ENCODE measurements at regions not wholly inside any gene's neighbourhood (a gene's known extent, or its start where the extent isn't known, plus 50 kb on each side); places are given as distances from the start of the nearest gene placed in this dataset.
"Not testable (repeated sequence)": the region's sequence is repeated elsewhere in the genome, so short reads cannot be mapped to it uniquely, and the experiment has no call there.

DNA sequence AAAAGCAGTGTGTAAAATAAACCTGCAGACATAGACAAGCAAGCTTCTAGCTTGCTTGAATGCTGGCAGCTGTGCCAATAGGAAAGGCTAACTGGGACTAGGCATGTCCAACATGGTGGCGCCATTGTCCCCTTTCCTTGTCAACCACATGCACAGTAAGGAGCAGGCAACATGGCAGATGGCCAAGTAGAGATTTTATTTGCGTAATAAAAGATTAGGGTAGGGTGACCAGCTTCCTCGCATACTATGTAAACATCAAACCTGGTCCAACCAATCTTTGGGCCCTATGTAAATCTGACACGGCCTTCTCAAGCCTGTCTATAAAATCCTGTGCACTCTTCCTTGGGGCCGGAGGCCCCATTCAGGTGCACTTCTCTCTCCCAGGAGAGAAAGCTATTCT, 575.4 kb upstream of the GOLIM4 start:
- no peaks in the 10 kb centered on the region for H3K4me1 ChIP-seq (ENCODE audit: control insufficient read depth, extremely low read depth, insufficient read depth, low read length)
- H3K79me2 ChIP-seq (ENCODE audit: control insufficient read depth, insufficient read depth, low read length), result no peaks in the 10 kb centered on the region
- no peaks in the 10 kb centered on the region for H4K20me1 ChIP-seq (ENCODE audit: control insufficient read depth, extremely low read depth, insufficient read depth, low read length)
- no peaks in the 10 kb centered on the region for H3K9me3 ChIP-seq (ENCODE audit: control insufficient read depth, low read depth, low read length)
- no peaks in the 10 kb centered on the region for H3K27me3 ChIP-seq (ENCODE audit: control insufficient read depth, extremely low read depth, insufficient read depth, low read length)
- TF ChIP-seq, protein P1, sequence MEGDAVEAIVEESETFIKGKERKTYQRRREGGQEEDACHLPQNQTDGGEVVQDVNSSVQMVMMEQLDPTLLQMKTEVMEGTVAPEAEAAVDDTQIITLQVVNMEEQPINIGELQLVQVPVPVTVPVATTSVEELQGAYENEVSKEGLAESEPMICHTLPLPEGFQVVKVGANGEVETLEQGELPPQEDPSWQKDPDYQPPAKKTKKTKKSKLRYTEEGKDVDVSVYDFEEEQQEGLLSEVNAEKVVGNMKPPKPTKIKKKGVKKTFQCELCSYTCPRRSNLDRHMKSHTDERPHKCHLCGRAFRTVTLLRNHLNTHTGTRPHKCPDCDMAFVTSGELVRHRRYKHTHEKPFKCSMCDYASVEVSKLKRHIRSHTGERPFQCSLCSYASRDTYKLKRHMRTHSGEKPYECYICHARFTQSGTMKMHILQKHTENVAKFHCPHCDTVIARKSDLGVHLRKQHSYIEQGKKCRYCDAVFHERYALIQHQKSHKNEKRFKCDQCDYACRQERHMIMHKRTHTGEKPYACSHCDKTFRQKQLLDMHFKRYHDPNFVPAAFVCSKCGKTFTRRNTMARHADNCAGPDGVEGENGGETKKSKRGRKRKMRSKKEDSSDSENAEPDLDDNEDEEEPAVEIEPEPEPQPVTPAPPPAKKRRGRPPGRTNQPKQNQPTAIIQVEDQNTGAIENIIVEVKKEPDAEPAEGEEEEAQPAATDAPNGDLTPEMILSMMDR (optimal IDR thresholded peaks at IDR 0.05 in 1 of 3, IDR thresholded peaks at IDR 0.05 in 1 of 3, conservative IDR thresholded peaks at IDR 0.05 in 1 of 3; ENCODE audit: extremely low read depth in 1 of 3, insufficient read depth in 2 of 3, low read length in 3 of 3), result no peak
- no peak for TF ChIP-seq EZH2 (IDR thresholded peaks at IDR 0.05; ENCODE audit: low read length)
- H3K9me1 ChIP-seq (ENCODE audit: control insufficient read depth, extremely low read depth, insufficient read depth, low read length), result no peaks in the 10 kb centered on the region
- DNase-seq (ENCODE audit: low read depth, low spot score), result no peak
- no peak for FAIRE-seq
- no peak overlapping the region for H3K9ac ChIP-seq (ENCODE audit: control insufficient read depth, extremely low read depth, insufficient read depth, low read length)
- H3K36me3 ChIP-seq (ENCODE audit: control insufficient read depth in 2 of 2, extremely low read depth in 1 of 2, insufficient read depth in 2 of 2, low read length in 2 of 2), result no peaks in the 10 kb centered on the region
- H3K4me2 ChIP-seq (ENCODE audit: control insufficient read depth, extremely low read depth, insufficient read depth, low read depth, low read length), result no peak overlapping the region
- no peak overlapping the region for H3K27ac ChIP-seq (ENCODE audit: control insufficient read depth, insufficient read depth, low read length)
- no peak overlapping the region for H2AFZ ChIP-seq (ENCODE audit: control insufficient read depth, low read length)
- dilution Hi-C loops (cut with MboI; ENCODE audit: extremely low pct_ligation_motif_present, low sequenced_read_pairs), result no loop called here
- H3K4me3 ChIP-seq (ENCODE audit: control insufficient read depth in 2 of 3, extremely low read depth in 1 of 3, insufficient read depth in 2 of 3, low read depth in 1 of 3, low read length in 3 of 3), result no peak overlapping the region

DNA sequence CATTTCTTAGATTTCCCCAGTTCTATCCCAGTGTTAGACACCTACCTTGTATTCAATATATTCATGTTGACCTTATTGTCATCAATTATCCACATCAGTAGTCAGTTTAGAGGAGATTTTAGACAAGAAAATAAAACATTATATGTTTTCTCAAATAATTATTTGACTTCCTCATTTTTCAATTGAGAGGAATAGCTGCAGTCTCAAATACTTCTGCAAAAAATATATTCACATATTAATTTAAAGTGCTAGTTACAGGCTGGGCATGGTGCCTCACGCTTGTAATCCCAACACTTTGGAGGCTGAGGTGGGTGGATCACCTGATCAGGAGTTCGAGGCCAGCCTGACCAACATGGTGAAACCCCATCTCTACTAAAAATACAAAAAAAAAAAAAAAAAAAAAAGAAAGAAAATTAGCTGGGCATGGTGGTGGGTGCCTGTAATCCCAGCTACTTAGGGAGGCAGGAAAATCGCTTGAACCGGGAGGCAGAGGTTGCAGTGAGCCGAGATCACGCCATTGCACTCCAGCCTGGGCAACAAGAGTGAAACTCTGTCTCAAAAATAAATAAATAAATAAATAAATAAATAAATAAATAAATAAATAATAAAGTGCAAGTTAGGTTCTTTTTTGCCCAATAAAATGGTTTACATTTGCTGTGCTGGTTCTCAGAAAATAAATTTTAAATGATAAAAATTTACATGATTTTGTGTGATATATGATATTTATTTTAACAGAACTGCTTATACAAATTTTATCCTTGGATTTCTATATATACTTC, 565.3 kb upstream of the GOLIM4 start:
- H3K4me3 ChIP-seq (ENCODE audit: control insufficient read depth in 2 of 3, extremely low read depth in 1 of 3, insufficient read depth in 2 of 3, low read depth in 1 of 3, low read length in 3 of 3); H3K27me3 ChIP-seq (ENCODE audit: control insufficient read depth, extremely low read depth, insufficient read depth, low read length); H3K36me3 ChIP-seq (ENCODE audit: control insufficient read depth in 2 of 2, extremely low read depth in 1 of 2, insufficient read depth in 2 of 2, low read length in 2 of 2); H3K79me2 ChIP-seq (ENCODE audit: control insufficient read depth, insufficient read depth, low read length); H3K27ac ChIP-seq (ENCODE audit: control insufficient read depth, insufficient read depth, low read length); FAIRE-seq; H3K9me1 ChIP-seq (ENCODE audit: control insufficient read depth, extremely low read depth, insufficient read depth, low read length); dilution Hi-C loops (cut with MboI; ENCODE audit: extremely low pct_ligation_motif_present, low sequenced_read_pairs); H3K4me1 ChIP-seq (ENCODE audit: control insufficient read depth, extremely low read depth, insufficient read depth, low read length); H3K9ac ChIP-seq (ENCODE audit: control insufficient read depth, extremely low read depth, insufficient read depth, low read length); H4K20me1 ChIP-seq (ENCODE audit: control insufficient read depth, extremely low read depth, insufficient read depth, low read length); H3K4me2 ChIP-seq (ENCODE audit: control insufficient read depth, extremely low read depth, insufficient read depth, low read depth, low read length); H2AFZ ChIP-seq (ENCODE audit: control insufficient read depth, low read length); DNase-seq (ENCODE audit: low read depth, low spot score); H3K9me3 ChIP-seq (ENCODE audit: control insufficient read depth, low read depth, low read length): not testable (repeated sequence)

DNA sequence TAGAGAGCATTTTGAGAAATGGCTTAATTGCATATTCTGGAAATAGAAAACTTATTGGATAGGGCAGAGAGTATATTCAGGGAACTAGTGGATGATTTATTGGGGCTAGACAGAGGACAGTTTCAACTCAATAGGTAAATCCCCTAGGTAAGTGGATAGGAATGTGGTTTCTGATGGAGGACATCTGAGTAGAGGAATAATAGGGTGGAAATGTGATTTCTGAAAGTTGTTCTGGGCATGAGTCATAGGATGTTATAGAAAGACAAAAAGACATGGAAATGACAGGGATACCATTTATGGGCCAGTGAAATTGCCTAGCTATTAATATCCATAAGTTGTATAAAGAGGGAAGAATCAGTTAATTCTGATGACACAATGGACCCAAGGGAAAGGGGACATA, 563.3 kb upstream of the GOLIM4 start:
- dilution Hi-C loops (cut with MboI; ENCODE audit: extremely low pct_ligation_motif_present, low sequenced_read_pairs), result no loop called here
- Histone ChIP-seq H2AFZ (ENCODE audit: control insufficient read depth, low read length) (no peak overlapping the region), H3K27me3 (ENCODE audit: control insufficient read depth, extremely low read depth, insufficient read depth, low read length) (no peaks in the 10 kb centered on the region), H3K4me3 (ENCODE audit: control insufficient read depth in 2 of 3, extremely low read depth in 1 of 3, insufficient read depth in 2 of 3, low read depth in 1 of 3, low read length in 3 of 3) (no peak overlapping the region), H3K9me3 (ENCODE audit: control insufficient read depth, low read depth, low read length) (no peaks in the 10 kb centered on the region), H3K27ac (ENCODE audit: control insufficient read depth, insufficient read depth, low read length) (no peak overlapping the region), H4K20me1 (ENCODE audit: control insufficient read depth, extremely low read depth, insufficient read depth, low read length) (no peaks in the 10 kb centered on the region), H3K9me1 (ENCODE audit: control insufficient read depth, extremely low read depth, insufficient read depth, low read length) (no peaks in the 10 kb centered on the region), H3K79me2 (ENCODE audit: control insufficient read depth, insufficient read depth, low read length) (no peaks in the 10 kb centered on the region), H3K36me3 (ENCODE audit: control insufficient read depth in 2 of 2, extremely low read depth in 1 of 2, insufficient read depth in 2 of 2, low read length in 2 of 2) (no peaks in the 10 kb centered on the region), H3K4me2 (ENCODE audit: control insufficient read depth, extremely low read depth, insufficient read depth, low read depth, low read length) (no peak overlapping the region), H3K9ac (ENCODE audit: control insufficient read depth, extremely low read depth, insufficient read depth, low read length) (no peak overlapping the region), H3K4me1 (ENCODE audit: control insufficient read depth, extremely low read depth, insufficient read depth, low read length) (no peaks in the 10 kb centered on the region)
- DNase-seq (ENCODE audit: low read depth, low spot score) (no peak), FAIRE-seq (no peak)
- no peak for TF ChIP-seq EZH2 (IDR thresholded peaks at IDR 0.05; ENCODE audit: low read length)
- TF ChIP-seq, protein P1 (optimal IDR thresholded peaks at IDR 0.05 in 1 of 3, IDR thresholded peaks at IDR 0.05 in 1 of 3, conservative IDR thresholded peaks at IDR 0.05 in 1 of 3; ENCODE audit: extremely low read depth in 1 of 3, insufficient read depth in 2 of 3, low read length in 3 of 3), result no peak

All from keratinocyte (primary cell).